ENCODE measurements at regions not wholly inside any gene's neighbourhood (a gene's known extent, or its start where the extent isn't known, plus 50 kb on each side); places are given as distances from the start of the nearest gene placed in this dataset.

GRCh38 chr9:29220596-29221251, 1647.4 kb upstream of the C9orf72 start:
- Mint-ChIP-seq H3K27me3 (ENCODE audit: unreplicated experiment) (no peaks in the 10 kb centered on the region), H3K4me1 (ENCODE audit: low read depth, unreplicated experiment) (no peaks in the 10 kb centered on the region), H3K4me3 (ENCODE audit: unreplicated experiment) (no peak overlapping the region), H3K27ac (ENCODE audit: unreplicated experiment) (no peak overlapping the region), H3K36me3 (ENCODE audit: unreplicated experiment) (no peaks in the 10 kb centered on the region), H3K9me3 (ENCODE audit: unreplicated experiment) (no peaks in the 10 kb centered on the region)
- no peak for DNase-seq
- TF ChIP-seq CTCF (IDR thresholded peaks at IDR 0.05; ENCODE audit: partially characterized antibody, unreplicated experiment) = no peak

GRCh38 chr9:29228558-29228957, 1655.3 kb upstream of the C9orf72 start:
- Mint-ChIP-seq H3K9me3 (ENCODE audit: unreplicated experiment) (no peaks in the 10 kb centered on the region), H3K4me1 (ENCODE audit: low read depth, unreplicated experiment) (no peaks in the 10 kb centered on the region), H3K36me3 (ENCODE audit: unreplicated experiment) (peaks cover 5% of the 10 kb centered on the region), H3K4me3 (ENCODE audit: unreplicated experiment) (no peak overlapping the region), H3K27me3 (ENCODE audit: unreplicated experiment) (no peaks in the 10 kb centered on the region), H3K27ac (ENCODE audit: unreplicated experiment) (no peak overlapping the region)
- TF ChIP-seq CTCF (IDR thresholded peaks at IDR 0.05; ENCODE audit: partially characterized antibody, unreplicated experiment) = no peak
- no peak for DNase-seq

GRCh38 chr9:29230931-29231330, 1657.7 kb upstream of the C9orf72 start:
- H3K4me3 Mint-ChIP-seq (ENCODE audit: unreplicated experiment) = no peak overlapping the region
- H3K36me3 Mint-ChIP-seq (ENCODE audit: unreplicated experiment) = peaks cover 5% of the 10 kb centered on the region
- no peak for DNase-seq
- H3K27ac Mint-ChIP-seq (ENCODE audit: unreplicated experiment) = no peak overlapping the region
- no peaks in the 10 kb centered on the region for H3K9me3 Mint-ChIP-seq (ENCODE audit: unreplicated experiment)
- H3K27me3 Mint-ChIP-seq (ENCODE audit: unreplicated experiment) = no peaks in the 10 kb centered on the region
- H3K4me1 Mint-ChIP-seq (ENCODE audit: low read depth, unreplicated experiment) = no peaks in the 10 kb centered on the region
- no peak for TF ChIP-seq CTCF (IDR thresholded peaks at IDR 0.05; ENCODE audit: partially characterized antibody, unreplicated experiment)

GRCh38 chr9:29233193-29233592, 1659.9 kb upstream of the C9orf72 start:
- no peak overlapping the region for H3K4me3 Mint-ChIP-seq (ENCODE audit: unreplicated experiment)
- no peak for DNase-seq
- peaks cover 5% of the 10 kb centered on the region for H3K36me3 Mint-ChIP-seq (ENCODE audit: unreplicated experiment)
- H3K9me3 Mint-ChIP-seq (ENCODE audit: unreplicated experiment) = no peaks in the 10 kb centered on the region
- H3K4me1 Mint-ChIP-seq (ENCODE audit: low read depth, unreplicated experiment) = no peaks in the 10 kb centered on the region
- H3K27ac Mint-ChIP-seq (ENCODE audit: unreplicated experiment) = no peak overlapping the region
- no peak for TF ChIP-seq CTCF (IDR thresholded peaks at IDR 0.05; ENCODE audit: partially characterized antibody, unreplicated experiment)
- H3K27me3 Mint-ChIP-seq (ENCODE audit: unreplicated experiment) = no peaks in the 10 kb centered on the region

GRCh38 chr9:29241320-29241719, 1668.0 kb upstream of the C9orf72 start:
- DNase-seq = no peak

More at GRCh38 chr9:29241320-29241719, 1668.0 kb upstream of the C9orf72 start:
- no peaks in the 10 kb centered on the region for H3K27me3 Mint-ChIP-seq (ENCODE audit: unreplicated experiment)
- H3K9me3 Mint-ChIP-seq (ENCODE audit: unreplicated experiment) = no peaks in the 10 kb centered on the region
- TF ChIP-seq CTCF (IDR thresholded peaks at IDR 0.05; ENCODE audit: partially characterized antibody, unreplicated experiment) = no peak
- no peaks in the 10 kb centered on the region for H3K4me1 Mint-ChIP-seq (ENCODE audit: low read depth, unreplicated experiment)
- no peak overlapping the region for H3K4me3 Mint-ChIP-seq (ENCODE audit: unreplicated experiment)
- H3K36me3 Mint-ChIP-seq (ENCODE audit: unreplicated experiment) = no peaks in the 10 kb centered on the region
- H3K27ac Mint-ChIP-seq (ENCODE audit: unreplicated experiment) = no peak overlapping the region
